COLO668 (cell line): ENCODE measurements at regions not wholly inside any gene's neighbourhood (a gene's known extent, or its start where the extent isn't known, plus 50 kb on each side); places are given as distances from the start of the nearest gene placed in this dataset.

Experiments used
- DNase-seq: peaks from one replicate; lab custom pipeline; 2025; ENCODE audit not compliant: unreplicated experiment; lab: John Stamatoyannopoulos, UW

DNA sequence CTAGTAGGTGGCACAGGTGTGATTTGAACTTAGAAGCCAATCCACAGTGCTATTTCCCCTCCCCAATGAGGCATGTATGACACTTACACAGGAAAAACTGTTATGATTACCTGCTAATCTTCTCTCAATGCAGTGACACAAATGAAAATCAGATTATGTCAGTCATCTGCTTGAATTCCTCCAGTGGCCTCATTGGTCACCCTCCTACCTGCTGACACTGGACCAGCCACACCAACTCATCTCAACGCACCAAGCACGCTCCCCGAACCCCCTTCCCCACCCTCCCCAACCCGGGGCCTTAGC lies 82.2 kb upstream of the SEC11C start:
- no peak for DNase-seq

DNA sequence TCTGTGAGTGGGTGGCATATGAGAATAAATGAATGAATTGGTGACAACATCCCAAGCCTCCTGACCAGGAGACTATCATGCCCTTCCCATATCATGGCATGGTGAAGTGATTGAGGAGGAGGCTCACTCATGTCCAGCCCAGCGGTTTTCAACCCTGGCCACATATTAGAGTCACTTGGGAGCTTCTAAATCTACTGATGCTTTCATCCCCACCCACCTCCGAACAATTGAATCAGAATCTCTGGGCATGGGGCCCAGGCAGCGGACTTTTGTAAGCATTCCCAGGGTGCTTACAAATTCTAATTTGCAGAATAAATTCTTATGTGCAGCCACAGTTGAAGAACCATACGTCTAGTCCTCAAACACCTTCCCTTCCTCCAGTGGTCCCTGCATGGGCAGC lies 81.7 kb upstream of the SEC11C start:
- no peak for DNase-seq

DNA sequence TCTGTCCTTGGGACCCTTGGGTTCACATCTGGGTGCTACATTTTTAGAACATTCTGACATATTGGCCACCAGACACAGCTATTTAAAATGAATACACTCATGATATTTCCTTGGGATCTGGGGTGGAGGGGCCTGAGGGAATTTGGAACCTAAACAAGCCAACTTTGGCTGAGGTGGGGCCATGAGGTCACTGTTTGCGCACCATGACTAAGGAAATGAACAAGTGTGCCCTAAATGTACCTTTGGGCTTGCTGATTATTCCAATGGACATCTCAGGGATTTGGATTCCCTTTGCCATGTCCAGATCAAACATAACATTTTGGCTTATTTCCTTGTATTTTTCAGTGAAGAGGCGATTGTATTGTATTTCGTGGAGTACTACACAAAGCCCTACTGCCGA lies 80.5 kb upstream of the SEC11C start:
- DNase-seq, result no peak

DNA sequence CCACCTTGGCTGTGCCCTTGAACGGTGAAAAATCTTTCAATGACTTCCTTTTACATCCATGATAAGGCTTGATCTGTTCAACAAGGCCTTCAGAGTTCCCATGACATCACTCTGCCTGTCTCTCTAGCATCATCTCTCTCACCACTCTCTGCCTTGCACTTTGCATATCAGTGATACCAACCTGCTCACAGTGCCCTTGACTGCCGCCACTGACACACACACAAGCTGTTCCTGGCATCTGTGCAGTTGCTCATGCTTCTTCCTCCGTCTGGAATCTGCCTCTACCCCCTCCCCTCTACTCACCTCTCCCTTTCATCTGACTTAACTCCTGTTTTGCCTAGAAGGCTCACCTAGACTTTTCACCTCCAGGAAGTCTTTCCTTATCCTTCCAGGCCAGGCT lies 79.1 kb upstream of the SEC11C start:
- DNase-seq, result no peak

DNA sequence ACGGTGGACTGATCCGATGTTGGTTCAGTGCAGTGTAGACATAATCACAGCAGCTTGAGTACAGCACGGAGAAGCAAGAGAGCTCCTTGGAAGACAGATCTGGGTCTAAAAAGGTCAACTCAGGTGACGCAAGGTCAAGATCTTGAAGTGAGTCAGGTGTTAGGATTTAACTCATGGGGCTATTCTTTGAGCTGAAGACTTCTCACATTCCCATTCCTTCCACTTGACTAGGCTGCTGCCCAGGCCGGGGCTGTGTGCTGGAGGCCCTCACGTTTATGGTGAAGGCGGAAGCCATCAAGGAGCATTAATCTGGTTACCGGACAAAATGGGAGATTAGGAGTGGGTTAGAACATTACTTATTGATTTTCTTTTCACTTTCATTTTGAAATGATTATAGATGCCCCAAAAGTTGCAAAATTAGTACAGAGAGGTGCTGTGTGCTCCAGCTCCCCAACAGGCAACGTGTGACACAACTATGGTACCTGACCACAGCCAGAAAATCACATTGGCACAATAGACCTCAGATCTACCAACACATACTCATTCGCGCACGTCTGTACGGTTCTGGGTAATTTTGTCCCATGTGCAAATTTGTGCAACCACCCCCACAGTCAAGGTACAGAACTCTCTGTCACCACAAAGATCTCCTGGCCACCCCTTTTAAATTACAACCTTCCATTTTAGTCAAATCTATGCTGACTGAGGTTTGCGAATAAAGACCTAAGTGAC lies 77.6 kb upstream of the SEC11C start:
- no peak for DNase-seq

DNA sequence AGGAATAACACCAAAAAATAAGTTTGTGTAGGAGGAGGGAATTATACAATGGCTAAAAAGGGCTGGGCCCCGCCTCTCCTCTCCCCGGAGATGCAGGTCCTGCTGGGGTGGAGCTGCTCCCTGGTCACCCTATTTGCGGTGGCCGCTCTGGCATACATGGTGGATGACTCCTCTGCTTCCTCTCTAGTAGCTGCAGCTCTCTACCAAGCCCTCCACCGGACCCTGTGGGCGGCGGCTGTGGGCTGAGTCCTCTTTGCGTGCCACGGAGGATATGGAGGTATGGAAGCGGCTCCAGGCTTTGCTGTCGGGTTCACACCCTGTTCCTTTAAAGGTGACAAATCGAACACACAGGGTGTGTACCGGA lies 77.1 kb upstream of the SEC11C start:
- DNase-seq, result no peak

DNA sequence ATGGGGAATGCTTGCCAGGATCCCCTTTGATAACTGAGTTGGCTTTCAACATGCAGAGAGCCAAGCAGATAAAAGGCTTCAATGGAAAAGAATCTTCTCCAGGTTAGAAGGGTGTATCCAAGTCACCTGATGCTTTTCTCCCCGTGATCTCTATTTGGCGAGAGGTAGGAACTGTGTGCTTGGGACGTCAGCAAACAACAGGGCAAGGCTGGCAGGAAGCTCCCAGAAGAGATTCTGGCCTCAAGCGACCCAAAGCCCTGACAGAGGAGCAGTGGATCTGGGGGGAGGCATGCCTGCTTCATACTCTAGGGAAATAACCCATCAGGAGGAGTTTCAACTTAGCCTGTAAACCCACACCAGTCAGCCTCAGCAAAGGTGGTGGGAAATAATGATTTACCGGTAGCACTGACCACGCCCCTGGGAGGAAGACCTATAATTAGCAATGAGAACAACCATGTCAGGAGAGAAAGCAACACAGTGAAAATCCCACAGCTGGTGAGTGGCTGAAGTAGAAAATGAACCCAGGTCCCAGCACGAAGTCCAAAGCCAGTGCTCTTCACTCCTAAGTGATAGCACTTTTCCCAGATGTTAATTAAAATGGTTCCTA lies 76.3 kb upstream of the SEC11C start:
- DNase-seq, result peak; percentile 44

DNA sequence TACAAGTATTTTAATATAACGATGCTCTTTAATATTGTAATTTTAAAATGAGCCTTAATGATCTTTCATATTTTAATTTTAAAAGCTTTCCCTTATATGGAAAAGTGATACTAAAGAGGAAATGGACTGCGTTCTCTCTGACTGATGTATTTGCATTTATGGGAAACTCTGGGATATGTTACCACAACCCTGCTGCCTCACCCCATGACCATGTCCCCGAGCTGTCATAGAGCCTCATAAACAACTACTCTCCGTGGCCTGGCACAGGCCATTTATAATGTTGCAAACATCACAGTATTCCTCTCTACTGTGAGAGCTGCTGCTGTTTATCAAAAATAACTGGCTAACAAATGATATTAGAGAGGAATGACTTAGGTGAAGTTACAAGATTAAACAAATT lies 75.8 kb upstream of the SEC11C start:
- DNase-seq, result no peak

DNA sequence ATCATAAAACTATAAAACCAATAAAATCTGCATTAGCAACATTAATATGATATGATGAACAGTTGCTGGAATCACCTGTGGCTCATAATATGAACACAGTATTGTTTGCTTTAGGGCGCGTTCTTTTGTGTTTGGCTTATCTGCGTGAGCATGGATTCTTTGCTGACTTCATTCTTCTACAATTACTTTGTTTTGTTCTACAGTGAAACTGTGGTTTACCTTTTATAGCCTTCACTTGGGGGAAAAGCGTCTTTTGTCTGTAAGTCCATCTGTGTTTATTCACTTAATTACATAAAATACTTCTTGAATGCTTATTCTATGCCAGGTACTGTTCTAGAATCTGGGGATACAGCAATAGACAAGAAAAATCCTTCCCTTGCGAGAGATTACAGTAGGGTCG lies 74.0 kb upstream of the SEC11C start:
- DNase-seq, result no peak

DNA sequence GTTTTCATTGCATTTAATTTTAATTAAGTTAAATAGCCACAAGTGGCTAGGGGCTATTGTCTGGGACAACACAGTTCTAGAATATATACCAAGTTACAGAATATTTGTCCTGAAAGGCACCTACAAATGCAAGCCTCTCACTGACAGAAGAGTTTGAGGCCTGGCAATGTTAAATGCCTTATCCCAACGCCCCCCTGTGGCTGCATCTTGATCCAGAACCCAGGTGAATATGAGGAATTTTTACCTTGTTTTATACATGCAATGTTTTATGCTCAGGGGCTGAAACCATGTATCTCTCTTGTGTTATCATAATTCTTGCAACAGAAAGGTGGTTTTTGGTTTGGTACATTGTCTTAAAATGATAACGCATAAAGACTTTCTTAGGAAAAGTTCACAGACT lies 71.8 kb upstream of the SEC11C start:
- DNase-seq, result peak; percentile 48

DNA sequence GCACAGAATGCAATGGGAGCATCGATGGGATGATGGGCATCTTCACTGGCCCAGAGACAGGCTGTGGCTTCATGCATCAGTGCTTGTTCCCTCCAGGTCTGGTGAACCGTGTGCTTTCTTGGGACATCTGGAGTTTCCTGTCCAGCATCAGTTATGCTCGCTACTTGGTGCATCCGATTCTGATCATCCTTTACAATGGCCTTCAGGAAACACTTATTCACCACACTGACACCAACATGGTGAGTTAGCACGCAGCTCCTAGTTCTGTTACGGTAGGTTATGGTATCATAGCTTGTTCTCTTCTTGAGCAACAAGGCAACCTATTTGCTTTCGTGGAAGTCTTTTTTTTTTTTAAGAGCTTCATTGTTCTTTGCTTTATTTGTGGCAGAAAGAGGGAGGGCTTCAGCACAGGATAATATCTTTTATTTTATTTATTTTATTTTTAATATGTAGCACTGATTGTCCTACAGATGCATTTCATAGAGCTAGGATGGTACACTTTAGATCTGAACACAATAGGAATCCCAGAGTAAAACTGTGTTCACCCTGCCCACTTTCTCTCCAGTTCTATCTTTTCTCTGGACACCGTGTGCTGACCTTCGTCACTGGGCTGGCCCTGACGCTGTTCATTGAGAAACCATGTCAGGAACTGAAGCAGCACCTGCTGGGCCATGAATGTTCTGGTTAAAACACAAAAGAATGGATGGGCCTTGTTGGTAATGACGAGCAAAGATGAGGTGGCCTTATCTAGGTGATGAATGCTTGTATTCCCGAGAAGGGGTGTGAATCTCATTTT lies 71.2 kb upstream of the SEC11C start:
- DNase-seq, result no peak

DNA sequence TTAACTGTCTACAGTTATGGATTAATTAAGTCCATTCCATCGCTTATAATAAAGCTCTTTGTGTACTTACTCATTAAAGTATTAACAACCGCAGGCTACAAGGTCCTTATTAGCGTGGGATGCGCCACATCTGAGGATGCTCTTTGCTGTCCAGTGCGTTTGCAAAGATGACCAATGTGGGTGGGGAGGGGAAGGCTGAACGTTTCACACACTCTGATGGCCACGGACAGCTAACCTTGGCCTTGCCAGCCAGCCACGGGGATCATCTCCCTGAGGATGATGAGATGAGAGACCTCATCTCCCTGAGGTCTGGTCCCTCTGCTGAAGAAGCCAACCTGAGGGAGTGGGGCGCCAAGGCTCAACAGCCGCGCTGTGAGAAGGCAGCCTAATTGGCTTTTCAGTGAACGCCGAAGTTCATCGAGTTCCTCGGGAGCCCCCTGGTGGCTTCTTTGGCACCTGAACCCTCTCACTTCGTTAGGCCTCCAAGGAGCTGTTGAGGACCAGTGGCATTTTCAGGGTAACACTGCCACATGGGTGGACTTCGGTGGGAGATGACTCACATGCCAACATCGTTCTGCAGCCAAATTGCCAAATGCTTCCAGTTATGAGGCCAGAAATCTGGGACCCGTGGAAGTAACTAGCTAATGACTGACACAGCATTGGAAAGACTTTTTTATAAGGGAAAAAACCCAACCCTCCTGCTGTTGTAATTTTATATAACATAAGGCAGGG lies 69.3 kb upstream of the SEC11C start:
- peak; percentile 83 for DNase-seq

DNA sequence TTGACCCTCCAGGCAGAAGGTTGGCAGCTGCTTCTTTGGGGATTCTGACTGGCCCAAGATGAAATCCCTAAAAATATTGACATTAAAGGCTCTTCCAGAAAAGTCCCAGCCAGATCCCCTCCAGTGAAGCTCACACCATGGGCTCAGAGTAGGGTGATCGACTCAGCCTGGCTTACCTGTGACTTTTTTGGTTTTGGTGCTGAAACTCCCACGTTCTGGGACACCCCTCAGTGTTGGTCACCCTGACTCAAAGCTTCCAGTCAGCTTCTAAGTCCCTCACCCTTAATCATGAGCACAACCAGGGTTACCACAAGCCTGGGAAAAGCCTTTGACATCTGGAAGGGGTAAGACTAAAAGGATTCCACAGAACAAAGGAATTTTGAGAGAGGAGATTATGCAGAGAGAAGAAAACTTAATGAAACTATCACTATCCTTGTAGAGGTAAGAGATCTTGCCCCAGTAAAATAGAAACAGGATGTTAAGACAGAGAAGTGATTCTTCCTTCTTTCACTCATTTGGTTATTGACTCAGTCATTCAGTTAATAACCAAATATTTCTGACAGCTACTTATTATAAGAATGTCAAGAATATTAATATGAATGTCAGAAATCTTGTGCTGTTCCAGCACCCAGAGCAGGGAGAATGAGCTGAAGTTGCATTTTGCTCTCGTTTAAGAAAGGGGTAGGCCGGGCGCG lies 66.8 kb upstream of the SEC11C start:
- DNase-seq, result no peak

DNA sequence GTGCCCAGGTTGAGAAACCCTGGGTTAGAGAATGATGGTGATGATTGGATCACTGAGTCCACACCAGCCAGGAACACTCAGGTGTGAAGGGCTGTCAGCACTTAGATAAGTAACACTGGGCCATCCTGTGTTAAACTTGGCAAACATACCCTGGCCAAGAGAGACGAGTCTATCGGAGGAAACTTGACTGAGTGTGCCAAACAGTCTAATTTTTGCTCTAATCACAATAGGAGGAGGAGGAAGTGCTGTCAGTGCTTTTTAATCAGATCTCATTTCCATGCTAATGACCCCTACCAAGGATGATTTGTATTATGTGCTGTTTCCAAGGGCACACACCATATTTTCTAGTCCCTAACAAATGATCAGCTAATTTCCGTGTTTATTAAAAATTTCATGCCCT lies 63.8 kb upstream of the SEC11C start:
- no peak for DNase-seq

DNA sequence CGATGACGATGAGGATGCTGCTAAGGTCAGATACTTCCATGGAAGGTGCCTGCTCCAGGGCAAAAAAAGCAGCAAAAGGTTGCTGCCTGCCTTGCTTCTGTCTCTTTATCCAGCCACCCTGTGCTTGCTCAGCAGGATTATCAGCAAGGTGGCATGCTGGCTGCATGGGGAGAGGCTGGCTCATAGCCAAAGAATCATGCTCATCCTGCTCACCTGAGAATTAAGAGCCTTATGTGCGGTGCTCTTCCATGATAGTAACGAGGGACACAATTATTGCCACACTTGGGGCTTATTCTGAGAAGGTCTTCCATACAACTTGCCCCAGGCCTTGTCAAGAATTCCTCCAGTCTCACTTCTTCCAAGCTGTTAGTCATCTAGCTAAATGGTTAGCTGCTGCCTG lies 60.4 kb upstream of the SEC11C start:
- peak; percentile 76 for DNase-seq

DNA sequence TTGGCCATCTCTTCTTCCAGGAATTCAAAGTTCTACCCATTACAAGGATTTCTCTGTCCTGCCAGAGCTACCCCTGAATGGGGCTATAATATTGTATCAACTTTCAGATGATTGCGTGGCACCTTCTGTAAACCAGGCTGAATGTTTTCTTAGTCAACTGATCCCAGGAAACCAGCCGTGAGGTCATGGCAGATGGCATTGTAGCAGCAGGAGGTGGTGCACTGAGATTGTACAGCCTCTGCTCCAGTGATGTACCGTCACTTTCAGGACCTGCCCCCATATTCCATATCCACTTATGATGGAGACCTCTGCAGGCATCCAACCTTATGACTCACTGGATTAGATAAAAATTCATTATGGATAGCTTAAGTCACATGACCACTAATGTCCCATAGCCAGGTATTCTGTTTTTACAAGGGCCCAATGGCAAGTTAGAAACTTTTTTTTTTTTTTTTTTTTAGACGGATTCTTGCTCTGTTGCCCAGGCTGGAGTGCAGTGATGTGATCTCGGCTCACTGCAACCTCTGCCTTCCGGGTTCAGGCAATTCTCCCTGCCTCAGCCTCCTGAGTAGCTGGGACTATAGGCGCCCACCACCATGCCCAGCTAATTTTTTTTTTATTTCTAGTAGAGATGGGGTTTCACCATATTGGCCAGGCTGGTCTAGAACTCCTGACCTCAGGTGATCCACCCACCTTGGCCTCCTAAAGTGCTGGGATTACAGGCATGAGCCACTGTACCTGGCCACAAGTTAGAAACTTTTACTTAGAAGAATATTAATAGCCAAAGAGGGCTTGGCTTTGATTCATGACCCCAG lies 59.8 kb upstream of the SEC11C start:
- peak; percentile 93 for DNase-seq

DNA sequence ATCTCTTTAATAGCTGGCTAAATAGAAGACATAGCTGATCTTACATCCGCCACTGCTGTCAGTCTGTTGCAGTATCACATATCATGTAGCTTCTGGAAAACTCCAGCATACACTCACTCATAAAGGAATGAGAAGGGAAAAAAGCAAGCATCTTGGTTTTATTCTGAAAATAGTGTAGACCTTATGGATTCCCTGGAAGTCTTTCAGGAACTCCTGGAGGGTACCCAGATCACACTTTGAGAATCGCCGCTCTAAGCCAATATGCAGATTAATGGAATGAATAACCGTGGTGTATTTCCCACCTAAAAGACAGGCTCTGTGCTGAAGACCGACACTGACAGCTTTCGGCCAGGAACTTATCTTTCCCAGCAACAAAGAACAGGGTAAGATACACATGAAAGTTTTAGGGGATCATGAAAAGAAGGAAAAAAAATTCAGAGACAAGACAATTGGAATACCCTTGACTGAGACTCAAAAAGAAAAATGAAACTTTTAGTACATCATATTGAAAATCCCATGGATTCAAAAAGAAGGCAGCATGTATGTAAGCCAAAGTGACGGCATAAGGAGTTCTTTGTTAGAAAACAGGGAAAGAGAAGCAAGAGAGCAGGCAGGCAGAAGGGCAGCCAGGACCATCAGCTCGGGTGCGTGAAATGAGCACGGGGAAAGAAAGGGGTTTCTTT lies 56.4 kb upstream of the SEC11C start:
- no peak for DNase-seq

DNA sequence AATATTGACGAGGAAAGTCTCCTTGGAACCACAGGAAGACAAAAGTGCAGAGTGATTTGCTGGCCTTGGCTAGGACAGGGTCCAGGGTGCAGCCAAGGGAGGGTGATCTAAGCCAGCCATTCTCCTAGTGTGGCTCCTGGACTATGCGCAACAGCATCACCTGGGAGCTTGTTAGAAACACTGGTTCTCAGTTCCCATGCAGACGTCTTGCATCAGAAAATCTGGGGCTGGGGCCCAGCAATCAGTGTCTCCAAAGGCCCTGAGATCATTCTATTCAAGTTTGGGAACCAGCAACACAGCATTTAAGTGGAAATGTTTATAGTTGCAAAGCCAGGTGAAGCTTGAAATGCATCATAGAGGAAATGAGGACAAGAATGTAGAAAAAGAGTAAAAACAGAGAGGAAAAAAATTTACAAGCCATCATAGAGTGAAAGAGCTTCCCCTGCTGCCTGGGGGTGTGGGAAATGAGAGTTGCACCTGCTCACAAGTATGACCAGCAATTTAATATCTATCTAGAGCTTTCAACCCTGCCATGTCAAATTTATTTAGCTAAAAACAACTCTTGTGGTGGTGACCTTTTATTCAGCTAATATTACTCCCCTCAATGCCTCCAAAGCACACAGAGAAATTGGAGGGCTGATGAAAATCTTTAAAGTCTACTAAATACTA lies 54.4 kb upstream of the SEC11C start:
- no peak for DNase-seq

DNA sequence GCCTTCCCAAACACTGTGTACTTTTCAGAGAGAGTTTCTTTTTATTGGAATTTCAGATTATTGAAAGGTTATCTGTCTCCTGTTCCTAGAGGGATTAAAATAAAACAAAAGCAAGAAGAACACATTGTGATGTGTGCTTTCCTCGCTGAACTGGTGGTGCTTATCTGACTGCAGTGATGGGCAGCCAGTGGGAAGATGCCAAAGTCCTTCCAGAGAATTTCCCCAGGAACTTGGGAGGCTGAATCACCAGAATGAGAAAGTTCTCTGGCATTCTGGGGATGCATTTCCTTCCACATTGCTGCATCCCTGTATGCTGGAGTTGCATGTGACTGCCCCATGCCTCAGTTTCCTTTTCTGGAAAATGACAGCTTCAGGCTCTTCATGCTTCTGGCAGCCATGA lies 53.9 kb upstream of the SEC11C start:
- no peak for DNase-seq
